HG03097 (cell line): ENCODE measurements at regions not wholly inside any gene's neighbourhood (a gene's known extent, or its start where the extent isn't known, plus 50 kb on each side); places are given as distances from the start of the nearest gene placed in this dataset.

Experiments used
- ATAC-seq: cut with Tn5 transposase; IDR thresholded peaks from one replicate; pipeline ENCODE4 v1.9.1; 2021; ENCODE audit not compliant: unreplicated experiment, low FRiP score

DNA sequence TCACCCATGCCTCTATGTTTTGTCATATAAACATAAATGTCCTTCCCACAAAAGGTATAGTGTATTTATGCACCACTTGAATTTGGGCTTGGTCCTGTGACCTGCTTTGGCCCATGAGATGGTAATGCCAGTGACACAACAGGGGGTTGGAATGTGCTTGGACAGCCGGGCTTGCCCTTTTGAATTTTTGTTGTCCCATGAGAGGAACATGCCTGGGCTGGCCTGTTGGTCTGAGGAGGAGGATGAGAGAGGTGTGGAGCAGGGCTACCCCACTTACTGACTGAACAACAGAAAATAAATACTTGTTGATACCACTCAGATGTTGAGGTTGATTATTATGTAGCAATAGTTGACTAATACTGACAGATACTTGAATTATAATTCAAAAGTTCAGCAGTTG lies 63.2 kb upstream of the TCF4 start:
- ATAC-seq = no peak

DNA sequence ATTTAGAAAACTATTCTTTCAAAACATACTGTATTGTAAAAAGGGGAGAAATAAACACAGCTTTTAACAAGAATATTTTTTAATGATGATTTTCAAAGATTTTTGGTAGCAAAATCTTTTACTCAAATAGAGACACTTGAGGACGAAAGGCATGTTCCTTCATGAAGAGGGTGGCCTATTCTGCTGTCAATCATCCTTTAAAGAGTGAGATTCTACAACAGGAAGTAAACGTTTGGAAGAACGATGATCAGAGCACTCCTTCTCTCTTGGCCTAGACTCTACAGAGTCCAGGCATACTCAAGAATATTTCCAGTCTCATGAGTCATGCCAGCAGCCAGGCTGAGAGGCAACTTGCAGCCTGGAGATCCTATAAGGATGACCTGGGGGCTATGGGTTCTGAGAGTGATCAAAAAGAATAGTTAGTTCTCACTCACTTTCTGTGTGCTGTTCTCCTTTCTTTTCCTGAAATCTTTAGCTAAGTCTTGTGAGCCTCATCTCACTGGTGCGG lies 62.4 kb upstream of the TCF4 start:
- no peak for ATAC-seq

DNA sequence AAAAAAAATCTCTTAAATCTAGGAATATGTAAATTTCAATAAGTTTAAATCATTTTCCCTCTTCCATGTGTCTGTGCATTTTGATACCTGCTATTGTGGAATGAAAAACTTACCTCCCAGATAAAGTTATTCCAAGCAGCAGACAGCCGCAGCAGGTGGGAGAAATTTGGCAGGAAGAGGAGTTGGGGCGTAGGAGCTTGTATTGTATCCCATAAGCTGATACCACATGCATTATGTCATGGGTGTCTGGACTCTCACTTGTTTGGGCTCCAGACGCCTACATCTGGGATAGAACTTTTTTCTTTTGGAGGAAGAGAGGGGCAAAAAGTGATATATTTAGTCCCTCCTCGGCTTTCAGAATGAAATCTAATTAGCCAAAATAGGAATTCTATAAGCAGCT lies 59.3 kb upstream of the TCF4 start:
- no peak for ATAC-seq

DNA sequence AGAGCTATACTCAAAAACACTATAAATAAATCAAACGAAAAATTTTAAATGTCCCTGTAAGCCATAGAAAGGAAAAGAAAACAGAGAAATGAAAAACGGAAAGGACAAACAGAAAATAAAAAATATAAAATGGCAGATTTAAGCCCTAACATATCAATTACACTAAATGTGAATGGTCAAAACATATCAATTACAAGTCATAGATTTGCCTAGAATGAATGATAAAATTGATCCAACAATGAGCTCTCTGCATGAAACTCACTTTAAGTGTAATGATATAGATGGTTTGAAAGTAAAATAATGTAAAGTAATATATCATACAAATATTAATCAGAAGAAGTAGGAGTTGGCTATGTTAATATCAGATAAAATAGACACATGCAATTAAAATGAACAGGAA lies 54.2 kb upstream of the TCF4 start:
- no peak for ATAC-seq

DNA sequence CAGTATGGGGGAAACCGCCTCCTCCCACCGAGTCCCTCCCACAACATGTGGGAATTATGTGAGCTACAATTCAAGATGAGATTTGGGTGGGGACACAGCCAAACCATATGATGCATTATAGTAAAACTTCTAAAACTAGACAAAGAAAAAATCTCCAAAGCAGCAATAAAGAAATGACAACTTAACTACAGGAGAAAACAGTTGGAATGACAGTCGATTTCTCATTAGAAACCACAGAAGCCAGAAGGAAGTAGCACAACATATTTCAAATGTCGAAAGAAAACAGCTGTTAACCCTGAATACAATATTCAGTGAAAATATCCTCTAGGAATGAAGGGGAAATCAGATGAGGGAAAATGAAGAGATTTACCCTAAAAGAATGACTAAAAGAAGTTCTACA lies 53.5 kb upstream of the TCF4 start:
- ATAC-seq = no peak
